Right atrium auricular region (tissue), 2 donors: ENCODE measurements at regions not wholly inside any gene's neighbourhood (a gene's known extent, or its start where the extent isn't known, plus 50 kb on each side); places are given as distances from the start of the nearest gene placed in this dataset.

ENCODE experiments used
- DNase-seq: peaks from one replicate; pipeline ENCODE4 v3.0.0-alpha.2; 2019; ENCODE audit warnings: low spot score
- H3K27ac ChIP-seq, 2 donors: fragments of 200-600 bp; sonication (generic); 1 replicate in 1 of 2; 2 replicates in 1 of 2; pipeline ENCODE4 v1.5.1; 2016 to 2019
- H3K27me3 ChIP-seq, 2 donors: fragments of 200-600 bp; sonication (generic); one replicate each; pipeline versions ENCODE4 v1.5.1 to v1.6.0; 2017 to 2019
- H3K36me3 ChIP-seq: fragments of 200-600 bp; sonication (generic); one replicate; pipeline ENCODE4 v1.5.1; 2016
- H3K4me1 ChIP-seq, 2 donors: fragments of 200-600 bp; sonication (generic); one replicate each; pipeline versions ENCODE4 v1.5.1 to v1.6.0; 2017 to 2019
- H3K4me3 ChIP-seq, 2 donors: fragments of 200-600 bp; sonication (generic); 1 replicate in 1 of 2; 2 replicates in 1 of 2; pipeline ENCODE4 v1.5.1; 2017 to 2019; ENCODE audit warnings: mild to moderate bottlenecking in 1 of 2, moderate library complexity in 1 of 2
- H3K9me3 ChIP-seq, 2 donors: fragments of 200-600 bp; sonication (generic); one replicate each; pipeline ENCODE4 v1.5.1; 2019
- TF ChIP-seq, protein P1 (sequence below), 2 donors: fragments of 200-600 bp; sonication (generic); IDR thresholded peaks; one replicate each; pipeline ENCODE4 v1.5.1; 2019; ENCODE audit warnings: antibody characterized with exemption in 2 of 2

DNA sequence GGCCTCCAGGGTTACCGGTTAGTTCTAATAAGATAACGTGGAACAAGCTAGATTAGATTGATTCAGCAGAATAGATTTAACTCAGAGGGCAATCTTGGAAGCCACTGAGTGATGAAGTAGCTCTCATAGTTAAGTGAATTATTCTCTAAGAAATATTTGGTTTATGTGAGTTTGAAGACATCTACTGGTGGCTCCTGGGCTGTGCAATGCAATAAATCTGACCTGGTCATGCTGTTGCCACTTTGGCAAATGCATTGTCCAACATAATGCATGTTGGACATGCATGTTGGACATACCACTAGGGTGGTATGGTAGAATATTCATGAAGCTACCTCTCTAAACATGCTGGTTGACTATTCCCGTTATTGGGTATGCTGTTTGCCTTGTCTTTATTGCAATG, 493.7 kb upstream of the VRK2 start:
- Histone ChIP-seq H3K27me3 (no peaks in the 10 kb centered on the region), H3K4me3 (no peak overlapping the region), H3K27ac (no peak overlapping the region), H3K36me3 (no peaks in the 10 kb centered on the region), H3K9me3 (peaks cover 0 to 12% of the 10 kb centered on the region in 2 donors), H3K4me1 (no peaks in the 10 kb centered on the region)
- no peak for DNase-seq
- TF ChIP-seq, protein P1, sequence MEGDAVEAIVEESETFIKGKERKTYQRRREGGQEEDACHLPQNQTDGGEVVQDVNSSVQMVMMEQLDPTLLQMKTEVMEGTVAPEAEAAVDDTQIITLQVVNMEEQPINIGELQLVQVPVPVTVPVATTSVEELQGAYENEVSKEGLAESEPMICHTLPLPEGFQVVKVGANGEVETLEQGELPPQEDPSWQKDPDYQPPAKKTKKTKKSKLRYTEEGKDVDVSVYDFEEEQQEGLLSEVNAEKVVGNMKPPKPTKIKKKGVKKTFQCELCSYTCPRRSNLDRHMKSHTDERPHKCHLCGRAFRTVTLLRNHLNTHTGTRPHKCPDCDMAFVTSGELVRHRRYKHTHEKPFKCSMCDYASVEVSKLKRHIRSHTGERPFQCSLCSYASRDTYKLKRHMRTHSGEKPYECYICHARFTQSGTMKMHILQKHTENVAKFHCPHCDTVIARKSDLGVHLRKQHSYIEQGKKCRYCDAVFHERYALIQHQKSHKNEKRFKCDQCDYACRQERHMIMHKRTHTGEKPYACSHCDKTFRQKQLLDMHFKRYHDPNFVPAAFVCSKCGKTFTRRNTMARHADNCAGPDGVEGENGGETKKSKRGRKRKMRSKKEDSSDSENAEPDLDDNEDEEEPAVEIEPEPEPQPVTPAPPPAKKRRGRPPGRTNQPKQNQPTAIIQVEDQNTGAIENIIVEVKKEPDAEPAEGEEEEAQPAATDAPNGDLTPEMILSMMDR (IDR thresholded peaks at IDR 0.05), result no peak

- no peak for DNase-seq
- H3K4me1 ChIP-seq, result no peaks in the 10 kb centered on the region
- TF ChIP-seq, protein P1 (IDR thresholded peaks at IDR 0.05), result no peak
- peaks cover 0 to 12% of the 10 kb centered on the region in 2 donors for H3K9me3 ChIP-seq
- no peaks in the 10 kb centered on the region for H3K36me3 ChIP-seq
- H3K27me3 ChIP-seq, result no peaks in the 10 kb centered on the region
- no peak overlapping the region for H3K27ac ChIP-seq
- no peak overlapping the region for H3K4me3 ChIP-seq
Observed at GRCh38 chr2:57554348-57554747, 492.3 kb upstream of the VRK2 start.

- TF ChIP-seq, protein P1 (IDR thresholded peaks at IDR 0.05), result no peak
- H3K36me3 ChIP-seq, result no peaks in the 10 kb centered on the region
- H3K4me1 ChIP-seq, result no peaks in the 10 kb centered on the region
- H3K27me3 ChIP-seq, result no peaks in the 10 kb centered on the region
- DNase-seq, result no peak
- no peak overlapping the region for H3K4me3 ChIP-seq
- H3K9me3 ChIP-seq, result no peaks in the 10 kb centered on the region
- no peak overlapping the region for H3K27ac ChIP-seq
Observed at GRCh38 chr2:57558312-57558711, 488.3 kb upstream of the VRK2 start.

DNA sequence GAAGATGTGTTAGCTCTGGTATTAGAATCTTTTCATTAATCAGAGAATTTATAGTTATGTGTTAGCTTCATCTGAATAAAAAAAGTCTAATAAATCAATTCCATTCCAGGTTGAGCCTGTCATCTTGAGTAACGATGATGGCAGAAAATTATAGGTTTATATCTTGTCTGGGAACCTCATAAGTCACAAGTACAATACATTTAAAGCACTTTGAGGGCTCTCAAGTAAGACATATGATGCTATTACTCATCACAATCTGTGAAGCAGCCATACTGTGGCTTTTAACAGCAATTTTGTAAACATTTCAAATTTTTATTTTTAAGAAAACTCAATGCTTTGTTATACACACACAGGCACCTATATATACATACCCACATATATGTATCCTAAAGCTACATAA, 484.1 kb upstream of the VRK2 start:
- no peak for DNase-seq
- TF ChIP-seq, protein P1 (IDR thresholded peaks at IDR 0.05), result no peak

DNA sequence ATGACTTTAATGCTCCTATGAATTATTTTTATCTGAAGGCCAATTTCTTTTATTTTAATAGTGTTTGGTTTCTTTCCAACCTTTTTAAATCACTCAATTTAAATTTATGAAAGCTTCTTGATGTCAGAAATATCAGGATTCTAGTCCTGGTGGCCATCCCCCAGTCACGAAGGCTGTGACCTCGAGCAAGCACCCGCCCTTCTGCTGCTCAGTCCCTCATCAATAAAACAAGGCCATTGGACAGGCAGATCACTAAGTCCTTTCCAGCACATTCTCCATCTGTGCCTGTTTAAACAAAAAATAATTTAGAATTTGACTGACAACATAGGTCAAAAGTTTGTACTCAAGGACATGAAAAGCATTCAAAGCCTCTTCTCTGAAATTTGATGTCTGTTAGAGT, 483.6 kb upstream of the VRK2 start:
- DNase-seq, result no peak

More for the DNA sequence above, 484.1 kb upstream of the VRK2 start:
- H3K4me3 ChIP-seq, result no peak overlapping the region
- no peaks in the 10 kb centered on the region for H3K4me1 ChIP-seq
- H3K9me3 ChIP-seq, result no peaks in the 10 kb centered on the region
- H3K36me3 ChIP-seq, result no peaks in the 10 kb centered on the region
- H3K27me3 ChIP-seq, result no peaks in the 10 kb centered on the region
- H3K27ac ChIP-seq, result no peak overlapping the region

DNA sequence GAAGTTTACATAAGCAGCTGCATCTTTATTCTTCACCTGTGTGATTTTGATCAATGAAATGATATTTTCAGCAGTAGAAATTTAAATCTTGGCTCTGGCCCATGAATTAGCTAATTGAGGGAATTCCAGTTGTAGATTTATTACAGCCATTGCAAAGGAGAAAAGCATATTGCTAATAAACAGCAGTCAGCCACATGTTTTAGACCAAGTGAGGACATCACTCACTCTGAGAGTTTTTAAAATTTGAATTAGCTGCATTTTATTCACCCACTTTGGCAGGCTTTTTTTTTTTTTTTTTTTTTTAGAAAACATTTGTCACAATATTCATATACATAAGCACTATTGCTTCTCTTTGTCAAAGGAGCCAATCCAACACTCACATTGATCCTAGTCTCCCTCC, 479.4 kb upstream of the VRK2 start:
- H3K27me3 ChIP-seq, result no peaks in the 10 kb centered on the region
- no peaks in the 10 kb centered on the region for H3K4me1 ChIP-seq
- H3K9me3 ChIP-seq, result no peaks in the 10 kb centered on the region
- H3K4me3 ChIP-seq, result no peak overlapping the region
- TF ChIP-seq, protein P1 (IDR thresholded peaks at IDR 0.05), result no peak
- no peaks in the 10 kb centered on the region for H3K36me3 ChIP-seq
- H3K27ac ChIP-seq, result no peak overlapping the region
- no peak for DNase-seq

More for the DNA sequence above, 483.6 kb upstream of the VRK2 start:
- Histone ChIP-seq H3K4me3 (no peak overlapping the region), H3K27ac (no peak overlapping the region), H3K27me3 (no peaks in the 10 kb centered on the region), H3K4me1 (no peaks in the 10 kb centered on the region), H3K9me3 (no peaks in the 10 kb centered on the region), H3K36me3 (no peaks in the 10 kb centered on the region)
- TF ChIP-seq, protein P1 (IDR thresholded peaks at IDR 0.05), result no peak
